Endothelial cell of umbilical vein (primary cell): ENCODE measurements at regions not wholly inside any gene's neighbourhood (a gene's known extent, or its start where the extent isn't known, plus 50 kb on each side); places are given as distances from the start of the nearest gene placed in this dataset.

Experiments used
- BruUV-seq: library from RNA; stranded (reverse); fragments of 400-500 nt; replicated peaks from 2 replicates; lab custom pipeline; 2021; lab: Mats Ljungman, UMichigan
- CTCF ChIA-PET: fragments of 300-600, 350-600 bp; sonication (Branson Sonifier 250); formaldehyde crosslinking; loops from one replicate; lab custom pipeline; 2021; ENCODE audit warnings: antibody characterized with exemption, inconsistent platforms; lab: Charles Lee
- POLR2A ChIA-PET: fragments of 300-600, 350-600 bp; sonication (Branson Sonifier 250); formaldehyde crosslinking; loops from one replicate; lab custom pipeline; 2021; ENCODE audit warnings: antibody characterized with exemption, inconsistent platforms; lab: Charles Lee
- DNase-seq: peaks from one replicate; pipeline ENCODE4 v3.0.0-alpha.2; 2011; ENCODE audit warnings: low read depth, low spot score
- FAIRE-seq: peaks from 2 replicates; lab custom pipeline; 2011; peaks lifted over from hg19 to GRCh38; lab: Jason Lieb, UNC
- H2AFZ ChIP-seq: 2 replicates; pipeline ENCODE4 v1.6.0; 2012; ENCODE audit warnings: low read depth, low read length, control low read depth, inconsistent platforms
- H3K27ac ChIP-seq: 2 replicates; pipeline ENCODE4 v1.5.1; 2011; ENCODE audit warnings: low read depth, mild to moderate bottlenecking, control low read depth, low read length, moderate library complexity; ENCODE audit not compliant: insufficient read depth
- H3K27me3 ChIP-seq, 2 experiments: 2 replicates each; pipeline versions ENCODE4 v1.6.0 to v1.6.1; 2011; ENCODE audit warnings: low read length in 2 of 2, mixed read lengths in 1 of 2; ENCODE audit not compliant: control insufficient read depth in 2 of 2, insufficient read depth in 2 of 2
- H3K36me3 ChIP-seq, 2 experiments: 2 replicates in 1 of 2; 3 replicates in 1 of 2; pipeline ENCODE4 v1.5.1; 2011; ENCODE audit warnings: low read length in 2 of 2, mild to moderate bottlenecking in 1 of 2, moderate library complexity in 1 of 2; ENCODE audit not compliant: control insufficient read depth in 2 of 2, insufficient read depth in 2 of 2; ENCODE audit errors: extremely low read depth in 1 of 2
- H3K4me1 ChIP-seq: 3 replicates; pipeline ENCODE4 v1.5.1; 2011; ENCODE audit warnings: mild to moderate bottlenecking, low read length; ENCODE audit not compliant: control insufficient read depth, insufficient read depth; ENCODE audit errors: extremely low read depth
- H3K4me2 ChIP-seq: 2 replicates; pipeline ENCODE4 v1.6.1; 2011; ENCODE audit warnings: low read length, control low read depth, mixed read lengths; ENCODE audit not compliant: insufficient read depth
- H3K4me3 ChIP-seq, 3 experiments: fragments of 200-600 bp in 1 of 3; sonication (generic), shearing (Covaris generic) in 1 of 3; replicated peaks in 1 of 3; 2 replicates each; pipeline ENCODE4 v1.5.1; 2011 to 2016; ENCODE audit warnings: control low read depth in 3 of 3, low read length in 3 of 3, mild to moderate bottlenecking in 2 of 3, inconsistent platforms in 1 of 3, low read depth in 1 of 3, moderate library complexity in 1 of 3; ENCODE audit not compliant: insufficient read depth in 1 of 3
- H3K79me2 ChIP-seq: 2 replicates; pipeline ENCODE4 v1.6.0; 2012; ENCODE audit warnings: low read length, inconsistent platforms; ENCODE audit not compliant: control insufficient read depth, insufficient read depth
- H3K9ac ChIP-seq: replicated peaks from 2 replicates; pipeline ENCODE3; 2011; ENCODE audit warnings: low read length, control low read depth; ENCODE audit not compliant: insufficient read depth; ENCODE audit errors: extremely low read depth
- H3K9me1 ChIP-seq: replicated peaks from 3 replicates; pipeline ENCODE4 v1.6.0; 2011; ENCODE audit warnings: mild to moderate bottlenecking, low read length; ENCODE audit not compliant: control insufficient read depth, insufficient read depth; ENCODE audit errors: extremely low read depth
- H3K9me3 ChIP-seq: replicated peaks from 2 replicates; pipeline ENCODE4 v1.5.1; 2012; ENCODE audit warnings: low read length, inconsistent platforms; ENCODE audit not compliant: control insufficient read depth, insufficient read depth
- H4K20me1 ChIP-seq: replicated peaks from 2 replicates; pipeline ENCODE3; 2011; ENCODE audit warnings: mild to moderate bottlenecking, low read length; ENCODE audit not compliant: control insufficient read depth, insufficient read depth; ENCODE audit errors: extremely low read depth
- EZH2 ChIP-seq: IDR thresholded peaks from 2 replicates; pipeline ENCODE4 v1.6.1; 2012; ENCODE audit warnings: borderline replicate concordance, low read depth, mild to moderate bottlenecking, moderate library complexity, low read length, inconsistent platforms; ENCODE audit not compliant: severe bottlenecking
- FOS ChIP-seq: IDR thresholded peaks from 2 replicates; pipeline ENCODE4 v1.6.1; 2011; ENCODE audit warnings: mild to moderate bottlenecking, low read length, moderate library complexity, borderline replicate concordance; ENCODE audit not compliant: insufficient read depth
- JUN ChIP-seq: IDR thresholded peaks from 2 replicates; pipeline ENCODE4 v1.6.1; 2011; ENCODE audit warnings: borderline replicate concordance, low read depth; ENCODE audit not compliant: insufficient read length, insufficient read depth
- POLR2A ChIP-seq: IDR thresholded peaks from 2 replicates; pipeline ENCODE4 v1.6.1; 2012; ENCODE audit warnings: low read depth, mild to moderate bottlenecking, control low read depth, low read length
- dilution Hi-C: fragments of 300-500 bp; cut with MboI; formaldehyde crosslinking; loops from one replicate; pipeline ENCODE4 v1.15.0; 2019; ENCODE audit warnings: low sequenced_read_pairs; ENCODE audit not compliant: extremely low pct_ligation_motif_present
- intact Hi-C: fragments of 100-400 bp; cut with micrococcal nuclease; formaldehyde crosslinking; loops from one replicate; pipeline ENCODE4 v1.10.0; 2022
- TF ChIP-seq, protein P1 (sequence below): IDR thresholded peaks from 2 replicates; pipeline ENCODE4 v1.6.1; 2011; ENCODE audit not compliant: insufficient read depth, insufficient read length
- TF ChIP-seq, protein P2 (sequence below), 2 donors: IDR thresholded peaks; 1 replicate in 1 of 2; 2 replicates in 1 of 2; pipeline ENCODE4 v1.5.1; 2011; ENCODE audit warnings: low read length in 2 of 2, mild to moderate bottlenecking in 2 of 2, moderate library complexity in 2 of 2, control low read depth in 1 of 2, inconsistent platforms in 1 of 2, low read depth in 1 of 2; ENCODE audit not compliant: insufficient read depth in 1 of 2; ENCODE audit errors: extremely low read depth in 1 of 2

DNA sequence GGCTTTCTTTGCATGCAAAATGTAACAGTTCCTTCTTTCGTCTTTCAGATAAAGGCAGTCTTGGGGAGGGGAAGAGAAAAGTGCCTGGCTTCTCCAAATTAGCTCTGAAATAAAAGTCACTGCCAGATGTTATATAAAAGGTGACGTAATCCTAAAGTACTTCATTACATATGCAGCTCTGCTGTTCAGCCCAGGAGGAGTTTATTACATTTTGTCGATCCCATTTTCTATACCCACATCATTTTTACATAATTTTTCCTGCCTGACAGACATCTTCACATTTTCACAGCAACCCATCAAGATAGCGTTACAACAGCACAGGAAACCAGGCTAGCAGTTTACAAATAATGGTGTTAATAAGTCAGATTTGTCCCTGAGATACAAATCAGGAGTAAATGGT, 86.7 kb upstream of the SLC30A5 start:
- intact Hi-C loops = loop anchor here (2.0 kb wide), 1 partner anchor 720 kb away; no protein-coding TSS in a partner anchor
- H3K79me2 ChIP-seq = no peaks in the 10 kb centered on the region
- TF ChIP-seq, protein P1, sequence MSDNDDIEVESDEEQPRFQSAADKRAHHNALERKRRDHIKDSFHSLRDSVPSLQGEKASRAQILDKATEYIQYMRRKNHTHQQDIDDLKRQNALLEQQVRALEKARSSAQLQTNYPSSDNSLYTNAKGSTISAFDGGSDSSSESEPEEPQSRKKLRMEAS = no peak
- TF ChIP-seq POLR2A (no peak), FOS (no peak), JUN (no peak), EZH2 (no peak)
- TF ChIP-seq, protein P2, sequence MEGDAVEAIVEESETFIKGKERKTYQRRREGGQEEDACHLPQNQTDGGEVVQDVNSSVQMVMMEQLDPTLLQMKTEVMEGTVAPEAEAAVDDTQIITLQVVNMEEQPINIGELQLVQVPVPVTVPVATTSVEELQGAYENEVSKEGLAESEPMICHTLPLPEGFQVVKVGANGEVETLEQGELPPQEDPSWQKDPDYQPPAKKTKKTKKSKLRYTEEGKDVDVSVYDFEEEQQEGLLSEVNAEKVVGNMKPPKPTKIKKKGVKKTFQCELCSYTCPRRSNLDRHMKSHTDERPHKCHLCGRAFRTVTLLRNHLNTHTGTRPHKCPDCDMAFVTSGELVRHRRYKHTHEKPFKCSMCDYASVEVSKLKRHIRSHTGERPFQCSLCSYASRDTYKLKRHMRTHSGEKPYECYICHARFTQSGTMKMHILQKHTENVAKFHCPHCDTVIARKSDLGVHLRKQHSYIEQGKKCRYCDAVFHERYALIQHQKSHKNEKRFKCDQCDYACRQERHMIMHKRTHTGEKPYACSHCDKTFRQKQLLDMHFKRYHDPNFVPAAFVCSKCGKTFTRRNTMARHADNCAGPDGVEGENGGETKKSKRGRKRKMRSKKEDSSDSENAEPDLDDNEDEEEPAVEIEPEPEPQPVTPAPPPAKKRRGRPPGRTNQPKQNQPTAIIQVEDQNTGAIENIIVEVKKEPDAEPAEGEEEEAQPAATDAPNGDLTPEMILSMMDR (IDR thresholded peaks at IDR 0.05; ENCODE audit: extremely low read depth in 1 of 2, insufficient read depth in 1 of 2, low read depth in 1 of 2, low read length in 2 of 2) = no peak
- no peaks in the 10 kb centered on the region for H3K9me1 ChIP-seq
- dilution Hi-C loops = no loop called here
- POLR2A ChIA-PET = no interaction called here
- H3K27ac ChIP-seq = no peak overlapping the region
- FAIRE-seq = no peak
- no peaks in the 10 kb centered on the region for H3K9me3 ChIP-seq
- BruUV-seq = no TSS peak
- CTCF ChIA-PET = no interaction called here
- H3K27me3 ChIP-seq = peaks cover 9 to 14% of the 10 kb centered on the region in 2 experiments
- H4K20me1 ChIP-seq = no peaks in the 10 kb centered on the region
- no peak overlapping the region for H3K4me3 ChIP-seq
- H3K9ac ChIP-seq = no peak overlapping the region
- no peak overlapping the region for H3K4me2 ChIP-seq
- no peaks in the 10 kb centered on the region for H3K4me1 ChIP-seq
- no peaks in the 10 kb centered on the region for H3K36me3 ChIP-seq
- no peak overlapping the region for H2AFZ ChIP-seq
- DNase-seq = no peak
